IMR-90 (cell line): ENCODE measurements at regions not wholly inside any gene's neighbourhood (a gene's known extent, or its start where the extent isn't known, plus 50 kb on each side); places are given as distances from the start of the nearest gene placed in this dataset.

Source experiments
- BHLHE40 ChIP-seq: fragments of 150-350 bp; IDR thresholded peaks from 2 replicates; pipeline ENCODE4 v1.6.1; 2016; ENCODE audit warnings: mild to moderate bottlenecking, low read depth, low read length
- CEBPB ChIP-seq: IDR thresholded peaks from 2 replicates; pipeline ENCODE4 v1.6.1; 2012; ENCODE audit warnings: low read depth, low read length, improper control_type of control experiment
- CHD1 ChIP-seq: IDR thresholded peaks from 2 replicates; pipeline ENCODE4 v1.6.1; 2012; ENCODE audit warnings: low read depth, low read length, improper control_type of control experiment
- FOS ChIP-seq: fragments of 150-350 bp; IDR thresholded peaks from 2 replicates; pipeline ENCODE4 v1.6.1; 2016; ENCODE audit warnings: low read depth, low read length
- MAFK ChIP-seq: IDR thresholded peaks from 2 replicates; pipeline ENCODE4 v1.6.1; 2012; ENCODE audit warnings: low read depth, low read length, improper control_type of control experiment
- POLR2A ChIP-seq: IDR thresholded peaks from 2 replicates; pipeline ENCODE4 v1.6.1; 2012; ENCODE audit warnings: mild to moderate bottlenecking, low read depth, low read length
- RAD21 ChIP-seq: IDR thresholded peaks from 2 replicates; pipeline ENCODE4 v1.6.1; 2012; ENCODE audit warnings: low read length, improper control_type of control experiment
- RCOR1 ChIP-seq: IDR thresholded peaks from 2 replicates; pipeline ENCODE4 v1.6.1; 2012; ENCODE audit warnings: mild to moderate bottlenecking, low read length, improper control_type of control experiment; ENCODE audit not compliant: insufficient replicate concordance
- RFX5 ChIP-seq: IDR thresholded peaks from 2 replicates; pipeline ENCODE4 v1.8.0; 2012; ENCODE audit warnings: low read depth, mild to moderate bottlenecking, low read length, moderate library complexity
- SMC3 ChIP-seq: fragments of 150-350 bp; IDR thresholded peaks from 2 replicates; pipeline ENCODE4 v1.6.1; 2016; ENCODE audit warnings: low read depth, mild to moderate bottlenecking, antibody characterized with exemption, low read length, moderate library complexity
- TF ChIP-seq, protein P1 (sequence below): conservative IDR thresholded peaks from 2 replicates; pipeline ENCODE4 v1.5.1; 2012; ENCODE audit warnings: mild to moderate bottlenecking, low read depth, low read length, improper control_type of control experiment
- TF ChIP-seq, protein P2 (sequence below): fragments of 150-350 bp; IDR thresholded peaks from 2 replicates; pipeline ENCODE4 v1.6.1; 2017; ENCODE audit warnings: mild to moderate bottlenecking, antibody characterized with exemption, low read length, low read depth
- TF ChIP-seq, protein P3 (sequence below): fragments of 150-350 bp; IDR thresholded peaks from 2 replicates; pipeline ENCODE4 v1.6.1; 2016; ENCODE audit warnings: low read depth, mild to moderate bottlenecking, low read length, moderate library complexity, borderline replicate concordance

DNA sequence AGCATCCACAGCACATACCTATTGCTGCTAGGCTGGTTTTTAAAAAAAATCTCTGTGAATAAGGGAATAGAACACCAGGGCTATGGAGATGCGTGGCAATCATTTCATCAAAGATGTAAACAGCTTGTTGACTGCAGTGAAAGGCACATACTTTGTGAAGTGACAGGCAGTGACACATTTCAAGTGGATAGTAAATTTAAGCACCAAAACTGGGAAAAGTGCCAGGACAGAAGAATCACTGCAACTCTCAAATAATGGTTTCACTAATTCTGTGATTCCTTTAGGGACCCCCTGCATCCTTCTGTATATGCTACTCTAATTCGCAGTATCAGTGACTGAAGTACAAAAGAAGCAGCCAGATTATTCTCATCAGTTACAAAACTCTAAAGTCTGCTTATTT is 145.2 kb upstream of the KLF14 start:
- TF ChIP-seq, protein P1, sequence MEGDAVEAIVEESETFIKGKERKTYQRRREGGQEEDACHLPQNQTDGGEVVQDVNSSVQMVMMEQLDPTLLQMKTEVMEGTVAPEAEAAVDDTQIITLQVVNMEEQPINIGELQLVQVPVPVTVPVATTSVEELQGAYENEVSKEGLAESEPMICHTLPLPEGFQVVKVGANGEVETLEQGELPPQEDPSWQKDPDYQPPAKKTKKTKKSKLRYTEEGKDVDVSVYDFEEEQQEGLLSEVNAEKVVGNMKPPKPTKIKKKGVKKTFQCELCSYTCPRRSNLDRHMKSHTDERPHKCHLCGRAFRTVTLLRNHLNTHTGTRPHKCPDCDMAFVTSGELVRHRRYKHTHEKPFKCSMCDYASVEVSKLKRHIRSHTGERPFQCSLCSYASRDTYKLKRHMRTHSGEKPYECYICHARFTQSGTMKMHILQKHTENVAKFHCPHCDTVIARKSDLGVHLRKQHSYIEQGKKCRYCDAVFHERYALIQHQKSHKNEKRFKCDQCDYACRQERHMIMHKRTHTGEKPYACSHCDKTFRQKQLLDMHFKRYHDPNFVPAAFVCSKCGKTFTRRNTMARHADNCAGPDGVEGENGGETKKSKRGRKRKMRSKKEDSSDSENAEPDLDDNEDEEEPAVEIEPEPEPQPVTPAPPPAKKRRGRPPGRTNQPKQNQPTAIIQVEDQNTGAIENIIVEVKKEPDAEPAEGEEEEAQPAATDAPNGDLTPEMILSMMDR, result no peak
- TF ChIP-seq POLR2A (no peak), BHLHE40 (no peak), CHD1 (no peak), RAD21 (no peak), CEBPB (no peak), RFX5 (no peak), SMC3 (no peak), MAFK (no peak), FOS (no peak), RCOR1 (no peak)
- TF ChIP-seq, protein P2, sequence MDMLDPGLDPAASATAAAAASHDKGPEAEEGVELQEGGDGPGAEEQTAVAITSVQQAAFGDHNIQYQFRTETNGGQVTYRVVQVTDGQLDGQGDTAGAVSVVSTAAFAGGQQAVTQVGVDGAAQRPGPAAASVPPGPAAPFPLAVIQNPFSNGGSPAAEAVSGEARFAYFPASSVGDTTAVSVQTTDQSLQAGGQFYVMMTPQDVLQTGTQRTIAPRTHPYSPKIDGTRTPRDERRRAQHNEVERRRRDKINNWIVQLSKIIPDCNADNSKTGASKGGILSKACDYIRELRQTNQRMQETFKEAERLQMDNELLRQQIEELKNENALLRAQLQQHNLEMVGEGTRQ, result no peak
- TF ChIP-seq, protein P3, sequence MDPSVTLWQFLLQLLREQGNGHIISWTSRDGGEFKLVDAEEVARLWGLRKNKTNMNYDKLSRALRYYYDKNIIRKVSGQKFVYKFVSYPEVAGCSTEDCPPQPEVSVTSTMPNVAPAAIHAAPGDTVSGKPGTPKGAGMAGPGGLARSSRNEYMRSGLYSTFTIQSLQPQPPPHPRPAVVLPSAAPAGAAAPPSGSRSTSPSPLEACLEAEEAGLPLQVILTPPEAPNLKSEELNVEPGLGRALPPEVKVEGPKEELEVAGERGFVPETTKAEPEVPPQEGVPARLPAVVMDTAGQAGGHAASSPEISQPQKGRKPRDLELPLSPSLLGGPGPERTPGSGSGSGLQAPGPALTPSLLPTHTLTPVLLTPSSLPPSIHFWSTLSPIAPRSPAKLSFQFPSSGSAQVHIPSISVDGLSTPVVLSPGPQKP, result no peak
